ENCODE measurements at regions not wholly inside any gene's neighbourhood (a gene's known extent, or its start where the extent isn't known, plus 50 kb on each side); places are given as distances from the start of the nearest gene placed in this dataset.

GRCh38 chr15:66936109-66936860, 129.1 kb upstream of the SMAD3 start:
- intact Hi-C loops (cut with micrococcal nuclease): no loop called here
- DNase-seq (peak; percentile 75), ATAC-seq (peak; percentile 81)

- intact Hi-C loops (cut with micrococcal nuclease): no loop called here
- DNase-seq (no peak), ATAC-seq (peak; percentile 6)
These were observed 128.4 kb upstream of the SMAD3 start for GRCh38 chr15:66936861-66937582.

- intact Hi-C loops (cut with micrococcal nuclease): no loop called here
- ATAC-seq (no peak), DNase-seq (no peak)
These were observed 127.8 kb upstream of the SMAD3 start for GRCh38 chr15:66937588-66937987.

- intact Hi-C loops (cut with micrococcal nuclease): no loop called here
- ATAC-seq (no peak), DNase-seq (no peak)
These were observed 127.1 kb upstream of the SMAD3 start for GRCh38 chr15:66938114-66938830.

GRCh38 chr15:66939016-66939415, 126.4 kb upstream of the SMAD3 start:
- intact Hi-C loops (cut with micrococcal nuclease): no loop called here
- ATAC-seq (no peak), DNase-seq (no peak)

- intact Hi-C loops (cut with micrococcal nuclease): no loop called here
- DNase-seq (no peak), ATAC-seq (no peak)
These were observed 125.9 kb upstream of the SMAD3 start for GRCh38 chr15:66939451-66940023.

GRCh38 chr15:66940368-66940767, 125.0 kb upstream of the SMAD3 start:
- intact Hi-C loops (cut with micrococcal nuclease): no loop called here
- no peak for DNase-seq

GRCh38 chr15:66941108-66941711, 124.2 kb upstream of the SMAD3 start:
- ATAC-seq: peak; percentile 34
- intact Hi-C loops (cut with micrococcal nuclease): no loop called here
- DNase-seq: peak; percentile 58

More at GRCh38 chr15:66940368-66940767, 125.0 kb upstream of the SMAD3 start:
- no peak for ATAC-seq

- intact Hi-C loops (cut with micrococcal nuclease): no loop called here
- DNase-seq: no peak
- peak; percentile 30 for ATAC-seq
These were observed 123.6 kb upstream of the SMAD3 start for GRCh38 chr15:66941791-66942190.

GRCh38 chr15:66942649-66943390, 122.6 kb upstream of the SMAD3 start:
- intact Hi-C loops (cut with micrococcal nuclease): no loop called here
- DNase-seq: no peak
- ATAC-seq: no peak

- ATAC-seq (no peak), DNase-seq (no peak)
- intact Hi-C loops (cut with micrococcal nuclease): no loop called here
These were observed 121.8 kb upstream of the SMAD3 start for GRCh38 chr15:66943456-66944095.

GRCh38 chr15:66944121-66944520, 121.3 kb upstream of the SMAD3 start:
- intact Hi-C loops (cut with micrococcal nuclease): no loop called here
- no peak for DNase-seq

GRCh38 chr15:66945286-66945685, 120.1 kb upstream of the SMAD3 start:
- ATAC-seq: no peak
- no peak for DNase-seq
- intact Hi-C loops (cut with micrococcal nuclease): loop anchor here (5.0 kb wide), 1 partner anchor 487 kb away; no protein-coding TSS in a partner anchor

More at GRCh38 chr15:66944121-66944520, 121.3 kb upstream of the SMAD3 start:
- ATAC-seq: no peak

GRCh38 chr15:66945842-66946241, 119.6 kb upstream of the SMAD3 start:
- intact Hi-C loops (cut with micrococcal nuclease): loop anchor here (2.0 to 5.0 kb wide), 2 partner anchors 359 to 486 kb away; no protein-coding TSS in a partner anchor
- ATAC-seq: no peak

GRCh38 chr15:66946578-66947164, 118.7 kb upstream of the SMAD3 start:
- intact Hi-C loops (cut with micrococcal nuclease): loop anchor here (2.0 to 5.0 kb wide), 2 partner anchors 358 to 486 kb away; no protein-coding TSS in a partner anchor
- peak; percentile 78 for ATAC-seq
- DNase-seq: peak; percentile 74

More at GRCh38 chr15:66945842-66946241, 119.6 kb upstream of the SMAD3 start:
- no peak for DNase-seq

- ATAC-seq: no peak
These were observed 117.9 kb upstream of the SMAD3 start for GRCh38 chr15:66947471-66947870.

GRCh38 chr15:66948294-66948693, 117.1 kb upstream of the SMAD3 start:
- DNase-seq (no peak), ATAC-seq (no peak)
- intact Hi-C loops (cut with micrococcal nuclease): loop anchor here (5.0 kb wide), 1 partner anchor 484 kb away; no protein-coding TSS in a partner anchor

More at GRCh38 chr15:66947471-66947870, 117.9 kb upstream of the SMAD3 start:
- no peak for DNase-seq
- intact Hi-C loops (cut with micrococcal nuclease): loop anchor here (2.0 to 5.0 kb wide), 2 partner anchors 357 to 485 kb away; no protein-coding TSS in a partner anchor

Data from left ventricle myocardium superior (tissue), 1 donor.